ENCODE measurements at regions not wholly inside any gene's neighbourhood (a gene's known extent, or its start where the extent isn't known, plus 50 kb on each side); places are given as distances from the start of the nearest gene placed in this dataset.
"Not testable (repeated sequence)": the region's sequence is repeated elsewhere in the genome, so short reads cannot be mapped to it uniquely, and the experiment has no call there.

GRCh38 chr4:85030156-85030555 lies 63.7 kb upstream of the WDFY3 start:
- no peak for ATAC-seq
- TF ChIP-seq POLR2A (IDR thresholded peaks at IDR 0.05) (no peak), CTCF (IDR thresholded peaks at IDR 0.05) (no peak)

GRCh38 chr4:85033838-85034237 lies 67.3 kb upstream of the WDFY3 start:
- ATAC-seq; DNase-seq; H3K4me1 ChIP-seq; H3K9me3 ChIP-seq; H3K27me3 ChIP-seq; H3K36me3 ChIP-seq; intact Hi-C loops (cut with DNase I); H3K4me3 ChIP-seq; H3K27ac ChIP-seq: not testable (repeated sequence)
- WGBS (ENCODE audit: insufficient coverage, low coverage, low lambda C conversion rate, missing lambda C conversion rate) = 78% methylated on average over 6 of the region's 6 CpGs

More at GRCh38 chr4:85030156-85030555, 63.7 kb upstream of the WDFY3 start:
- intact Hi-C loops (cut with DNase I) = no loop called here
- Histone ChIP-seq H3K36me3 (no peaks in the 10 kb centered on the region), H3K27me3 (no peaks in the 10 kb centered on the region), H3K4me3 (no peak overlapping the region), H3K9me3 (peaks cover 0 to 6% (median 0%) of the 10 kb centered on the region in 4 donors), H3K4me1 (no peaks in the 10 kb centered on the region), H3K27ac (no peak overlapping the region)
- 72% methylated on average over 3 of the region's 3 CpGs for WGBS (ENCODE audit: insufficient coverage, low coverage, low lambda C conversion rate, missing lambda C conversion rate)
- DNase-seq = no peak

GRCh38 chr4:85039526-85039925 lies 73.0 kb upstream of the WDFY3 start:
- Histone ChIP-seq H3K36me3 (no peaks in the 10 kb centered on the region), H3K4me1 (no peaks in the 10 kb centered on the region), H3K27ac (no peak overlapping the region), H3K9me3 (no peaks in the 10 kb centered on the region), H3K4me3 (no peak overlapping the region), H3K27me3 (no peaks in the 10 kb centered on the region)
- ATAC-seq (no peak), DNase-seq (no peak)
- intact Hi-C loops (cut with DNase I) = no loop called here
- TF ChIP-seq POLR2A (IDR thresholded peaks at IDR 0.05) (no peak), CTCF (IDR thresholded peaks at IDR 0.05) (no peak)
- 19% methylated on average over 1 of the region's 1 CpG for WGBS (ENCODE audit: insufficient coverage, low coverage, low lambda C conversion rate, missing lambda C conversion rate)

GRCh38 chr4:85043812-85044496 lies 77.5 kb upstream of the WDFY3 start:
- WGBS (ENCODE audit: insufficient coverage, low coverage, low lambda C conversion rate, missing lambda C conversion rate) = 42% methylated on average over 3 of the region's 6 CpGs
- H3K27me3 ChIP-seq; H3K4me3 ChIP-seq; H3K36me3 ChIP-seq; ATAC-seq; intact Hi-C loops (cut with DNase I); H3K9me3 ChIP-seq; H3K4me1 ChIP-seq; DNase-seq; H3K27ac ChIP-seq: not testable (repeated sequence)

- no peak overlapping the region for H3K4me3 ChIP-seq
- H3K36me3 ChIP-seq = no peaks in the 10 kb centered on the region
- no peak overlapping the region for H3K27ac ChIP-seq
- H3K27me3 ChIP-seq = no peaks in the 10 kb centered on the region
- DNase-seq = no peak
- H3K9me3 ChIP-seq = no peaks in the 10 kb centered on the region
- TF ChIP-seq CTCF (IDR thresholded peaks at IDR 0.05) (no peak), POLR2A (IDR thresholded peaks at IDR 0.05) (no peak)
- H3K4me1 ChIP-seq = no peaks in the 10 kb centered on the region
- intact Hi-C loops (cut with DNase I) = no loop called here
- no peak for ATAC-seq
- WGBS (ENCODE audit: insufficient coverage, low coverage, low lambda C conversion rate, missing lambda C conversion rate) = 5% methylated on average over 1 of the region's 1 CpG
Observed at GRCh38 chr4:85050736-85051135, 84.2 kb upstream of the WDFY3 start.

All from right lobe of liver (tissue), 6 donors.